HepG2 (cell line): ENCODE measurements at regions not wholly inside any gene's neighbourhood (a gene's known extent, or its start where the extent isn't known, plus 50 kb on each side); places are given as distances from the start of the nearest gene placed in this dataset.

Source experiments
- ATAC-seq: fragments of 200-7000 bp; cut with Tn5 transposase; 3 replicates; pipeline ENCODE4 v1.9.1; 2020; ENCODE audit warnings: mild to moderate bottlenecking, moderate library complexity
- BruUV-seq: library from RNA; stranded (reverse); fragments of 400-500 nt; replicated peaks from 2 replicates; lab custom pipeline; 2021; lab: Mats Ljungman, UMichigan
- CTCF ChIA-PET: fragments of 300-600 bp; formaldehyde crosslinking; extraction: SDS; loops from one replicate; lab custom pipeline; 2021; ENCODE audit warnings: low total read pairs, inconsistent platforms, low intra/inter-chr PET ratio; lab: Yijun Ruan, JAX
- POLR2A ChIA-PET: fragments of 350-600 bp; sonication (Branson Sonifier 250); formaldehyde crosslinking; loops from one replicate; lab custom pipeline; 2020; ENCODE audit warnings: antibody characterized with exemption, inconsistent platforms; lab: Yijun Ruan, JAX
- DNase-seq: peaks from one replicate; pipeline ENCODE4 v3.0.0-alpha.2; 2015; ENCODE audit warnings: low spot score
- FAIRE-seq: peaks from 3 replicates; lab custom pipeline; 2011; peaks lifted over from hg19 to GRCh38; lab: Jason Lieb, UNC
- H2AFZ ChIP-seq: one replicate; pipeline ENCODE4 v1.6.1; 2011; ENCODE audit warnings: low read length, inconsistent platforms
- H3K27ac ChIP-seq: fragments of 300-600 bp; 3 replicates; pipeline ENCODE4 v1.8.0; 2011; ENCODE audit warnings: mixed run types, mild to moderate bottlenecking, mixed read lengths, low read length, inconsistent platforms; ENCODE audit not compliant: insufficient read depth; ENCODE audit errors: extremely low read length
- H3K27me3 ChIP-seq, 2 experiments: fragments of 200-600 bp in 1 of 2; 2 replicates in 1 of 2; 3 replicates in 1 of 2; pipeline versions ENCODE4 v1.6.0 to v1.8.0; 2011; ENCODE audit warnings: low read length in 2 of 2, mild to moderate bottlenecking in 2 of 2, moderate library complexity in 2 of 2, inconsistent platforms in 1 of 2; ENCODE audit not compliant: insufficient read depth in 2 of 2, control insufficient read depth in 1 of 2
- H3K36me3 ChIP-seq, 2 experiments: fragments of 200-600 bp in 1 of 2; replicated peaks in 1 of 2; 2 replicates in 1 of 2; 3 replicates in 1 of 2; pipeline versions ENCODE4 v1.5.1 to v1.8.0; 2011; ENCODE audit warnings: low read length in 2 of 2, inconsistent platforms in 1 of 2; ENCODE audit not compliant: insufficient read depth in 2 of 2, control insufficient read depth in 1 of 2
- H3K4me1 ChIP-seq: 2 replicates; pipeline ENCODE4 v1.5.1; 2012; ENCODE audit warnings: low read length, inconsistent platforms; ENCODE audit not compliant: insufficient read depth
- H3K4me2 ChIP-seq: 2 replicates; pipeline ENCODE4 v1.6.0; 2011; ENCODE audit warnings: low read depth, low read length, inconsistent platforms
- H3K4me3 ChIP-seq, 3 experiments: fragments of 200-600 bp in 1 of 3; sonication (generic), shearing (Covaris generic) in 1 of 3; replicated peaks in 1 of 3; 2 replicates each; pipeline ENCODE4 v1.5.1; 2011 to 2016; ENCODE audit warnings: low read length in 3 of 3, inconsistent platforms in 2 of 3, low read depth in 2 of 3, mild to moderate bottlenecking in 2 of 3, control low read depth in 1 of 3, mixed read lengths in 1 of 3; ENCODE audit not compliant: insufficient read depth in 1 of 3
- H3K79me2 ChIP-seq: one replicate; pipeline ENCODE4 v1.6.1; 2011; ENCODE audit warnings: low read length, inconsistent platforms; ENCODE audit not compliant: insufficient read depth
- H3K9ac ChIP-seq: 2 replicates; pipeline ENCODE4 v1.6.0; 2011; ENCODE audit warnings: mild to moderate bottlenecking, low read depth, low read length, inconsistent platforms; ENCODE audit not compliant: insufficient read depth
- H3K9me3 ChIP-seq: 2 replicates; pipeline ENCODE4 v1.5.1; 2012; ENCODE audit warnings: mild to moderate bottlenecking, low read length
- H4K20me1 ChIP-seq: 2 replicates; pipeline ENCODE4 v1.6.0; 2011; ENCODE audit warnings: inconsistent platforms, mild to moderate bottlenecking, low read length, moderate library complexity; ENCODE audit not compliant: insufficient read depth
- BCL3 ChIP-seq: sonication (generic); formaldehyde crosslinking; IDR thresholded peaks from 2 replicates; pipeline ENCODE4 v1.5.1; 2020; ENCODE audit warnings: mild to moderate bottlenecking, missing genetic modification reagents, moderate library complexity
- HINFP ChIP-seq: sonication (generic); formaldehyde crosslinking; IDR thresholded peaks from 2 replicates; pipeline ENCODE4 v1.4.0; 2020; ENCODE audit warnings: low read depth, mild to moderate bottlenecking, missing genetic modification reagents
- HNF4A ChIP-seq: sonication (generic); formaldehyde crosslinking; IDR thresholded peaks from 2 replicates; pipeline ENCODE4 v1.4.0; 2020; ENCODE audit warnings: missing genetic modification reagents
- HNRNPUL1 ChIP-seq: fragments of 200-400 bp; formaldehyde crosslinking; IDR thresholded peaks from 2 replicates; pipeline ENCODE4 v1.6.1; 2017; ENCODE audit warnings: low read depth, mild to moderate bottlenecking, low read length, moderate library complexity
- JDP2 ChIP-seq: sonication (generic); formaldehyde crosslinking; IDR thresholded peaks from 2 replicates; pipeline ENCODE4 v1.8.1; 2022; ENCODE audit warnings: missing genetic modification reagents, borderline replicate concordance
- KAT8 ChIP-seq: IDR thresholded peaks from 2 replicates; pipeline ENCODE4 v1.6.1; 2016; ENCODE audit warnings: missing genetic modification reagents, missing compliant biosample characterization
- PITX1 ChIP-seq: sonication (generic); formaldehyde crosslinking; IDR thresholded peaks from 2 replicates; pipeline ENCODE4 v1.5.1; 2020; ENCODE audit warnings: mild to moderate bottlenecking, missing genetic modification reagents
- SCMH1 ChIP-seq: sonication (generic); formaldehyde crosslinking; IDR thresholded peaks from 2 replicates; pipeline ENCODE4 v1.9.0; 2021; ENCODE audit warnings: missing genetic modification reagents, mild to moderate bottlenecking, borderline replicate concordance
- SMC3 ChIP-seq: IDR thresholded peaks from 2 replicates; pipeline ENCODE4 v1.6.1; 2011; ENCODE audit warnings: low read length, improper control_type of control experiment
- SOX13 ChIP-seq, 3 experiments: fragments of 450-650 bp in 1 of 3; sonication (generic) in 1 of 3; formaldehyde crosslinking in 1 of 3; IDR thresholded peaks in 2 of 3; conservative IDR thresholded peaks in 1 of 3; 2 replicates each; pipeline versions ENCODE4 v1.5.0 to v1.6.1; 2016 to 2020; ENCODE audit warnings: antibody characterized with exemption in 1 of 3, mild to moderate bottlenecking in 1 of 3, missing compliant biosample characterization in 1 of 3, missing genetic modification reagents in 1 of 3, moderate library complexity in 1 of 3
- SRSF4 ChIP-seq: fragments of 200-400 bp; formaldehyde crosslinking; IDR thresholded peaks from one replicate; pipeline ENCODE4 v1.6.1; 2018; ENCODE audit warnings: mild to moderate bottlenecking, low read depth, low read length, moderate library complexity; ENCODE audit not compliant: poor library complexity, severe bottlenecking
- ZBTB38 ChIP-seq: sonication (generic); formaldehyde crosslinking; IDR thresholded peaks from 2 replicates; pipeline ENCODE4 v1.5.1; 2020; ENCODE audit warnings: mild to moderate bottlenecking, missing genetic modification reagents
- ZNF446 ChIP-seq: sonication (generic); formaldehyde crosslinking; IDR thresholded peaks from 2 replicates; pipeline ENCODE4 v1.5.0; 2020; ENCODE audit warnings: mild to moderate bottlenecking, missing genetic modification reagents
- ZNF713 ChIP-seq: sonication (generic); formaldehyde crosslinking; IDR thresholded peaks from 2 replicates; pipeline ENCODE4 v1.4.0; 2020; ENCODE audit warnings: mild to moderate bottlenecking, missing genetic modification reagents
- ZNF766 ChIP-seq: sonication (generic); formaldehyde crosslinking; IDR thresholded peaks from 2 replicates; pipeline ENCODE4 v1.5.0; 2020; ENCODE audit warnings: missing genetic modification reagents, borderline replicate concordance
- ZNF782 ChIP-seq: sonication (generic); formaldehyde crosslinking; IDR thresholded peaks from 2 replicates; pipeline ENCODE4 v1.4.0; 2020; ENCODE audit warnings: missing genetic modification reagents, mild to moderate bottlenecking, borderline replicate concordance
- ZSCAN22 ChIP-seq: sonication (generic); formaldehyde crosslinking; IDR thresholded peaks from 2 replicates; pipeline ENCODE4 v1.4.0; 2020; ENCODE audit warnings: mild to moderate bottlenecking, missing genetic modification reagents
- WGBS: methylation state at CpG from one replicate; pipeline ENCODE4 v1.1.6; 2017; ENCODE audit warnings: low lambda C conversion rate; 5-methylcytosine and 5-hydroxymethylcytosine counted together
- in situ Hi-C: cut with HindIII; loops from 2 replicates; pipeline ENCODE4 v1.10.0; 2017; ENCODE audit warnings: low pct_unique_long_range_greater_than_20kb; ENCODE audit not compliant: extremely low pct_ligation_motif_present
- intact Hi-C: fragments of 100-400 bp; cut with micrococcal nuclease; formaldehyde crosslinking; loops from one replicate; pipeline ENCODE4 v1.10.0; 2022; ENCODE audit not compliant: unreplicated experiment
- TF ChIP-seq, protein P1 (sequence below): sonication (generic); formaldehyde crosslinking; IDR thresholded peaks from 2 replicates; pipeline ENCODE4 v1.5.1; 2020; ENCODE audit warnings: missing genetic modification reagents, mild to moderate bottlenecking, borderline replicate concordance
- TF ChIP-seq, protein P2 (sequence below): sonication (generic); formaldehyde crosslinking; IDR thresholded peaks from 2 replicates; pipeline ENCODE4 v1.8.0; 2022; ENCODE audit warnings: missing genetic modification reagents, mild to moderate bottlenecking, inconsistent platforms, borderline replicate concordance

DNA sequence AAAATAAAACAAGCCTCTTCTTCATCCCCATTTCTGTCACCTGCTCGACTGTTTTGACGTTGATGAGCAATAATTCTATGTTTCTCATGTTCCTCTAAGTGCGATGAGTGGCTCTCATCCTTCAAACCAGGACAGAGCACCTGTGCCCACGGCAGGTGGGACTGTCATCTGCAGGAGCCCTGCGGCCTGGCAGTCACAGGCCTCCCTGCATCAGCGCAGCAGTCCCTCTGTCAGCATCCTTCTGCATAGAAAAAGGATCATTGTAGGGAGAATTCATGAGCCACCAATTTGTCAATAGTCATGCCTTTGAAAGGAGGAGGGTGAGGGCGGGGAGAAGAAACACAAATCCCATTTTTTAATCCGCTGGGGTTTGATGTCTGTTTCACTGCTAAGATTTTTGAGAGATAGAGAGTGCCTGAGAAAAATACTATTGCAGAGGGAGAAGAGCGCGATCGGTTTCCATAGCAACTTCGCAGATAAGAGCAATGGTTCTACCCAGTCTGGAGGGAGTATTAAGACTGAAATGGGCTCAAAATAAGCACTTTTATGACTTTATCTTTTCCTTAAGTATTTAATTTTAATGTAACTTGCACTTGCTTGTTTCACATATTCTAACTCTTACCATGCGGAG, 234.3 kb upstream of the NCKAP5 start (continued):
- TF ChIP-seq ZNF446 (CRISPR knock-in tag) (no peak), HINFP (no peak), ZSCAN22 (CRISPR knock-in tag) (no peak), SMC3 (no peak), JDP2 (CRISPR knock-in tag) (no peak), BCL3 (CRISPR knock-in tag) (no peak), HNRNPUL1 (no peak), HNF4A (CRISPR knock-in tag) (no peak), SRSF4 (no peak)

DNA sequence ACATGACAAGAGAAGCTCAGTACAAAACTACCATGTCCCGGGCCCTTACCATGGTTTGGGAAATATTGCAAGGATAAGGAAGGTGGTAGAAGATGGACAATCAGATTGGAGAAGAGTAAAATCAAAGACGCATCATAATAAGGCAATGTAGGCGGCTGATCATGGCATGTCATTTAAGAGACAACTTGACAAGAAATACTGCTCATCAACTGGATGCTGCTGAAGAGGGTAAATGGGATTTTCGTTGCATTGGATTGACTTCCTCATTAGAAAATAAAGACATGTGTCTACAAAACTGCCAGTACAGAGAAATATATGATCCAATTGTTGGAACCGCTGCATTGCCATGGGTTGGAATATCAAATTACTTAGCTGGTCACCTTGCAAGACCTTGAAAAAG, 238.3 kb upstream of the NCKAP5 start:
- intact Hi-C loops: no loop called here
- TF ChIP-seq KAT8 (CRISPR knock-in tag) (no peak), ZNF766 (no peak), PITX1 (no peak), ZNF713 (no peak), SCMH1 (no peak), SOX13 (IDR thresholded peaks at IDR 0.05) (no peak), SOX13 (CRISPR knock-in tag; conservative IDR thresholded peaks at IDR 0.05 in 1 of 2, IDR thresholded peaks at IDR 0.05 in 1 of 2) (no peak), ZBTB38 (no peak), ZNF782 (CRISPR knock-in tag) (no peak)
- TF ChIP-seq, protein P1, sequence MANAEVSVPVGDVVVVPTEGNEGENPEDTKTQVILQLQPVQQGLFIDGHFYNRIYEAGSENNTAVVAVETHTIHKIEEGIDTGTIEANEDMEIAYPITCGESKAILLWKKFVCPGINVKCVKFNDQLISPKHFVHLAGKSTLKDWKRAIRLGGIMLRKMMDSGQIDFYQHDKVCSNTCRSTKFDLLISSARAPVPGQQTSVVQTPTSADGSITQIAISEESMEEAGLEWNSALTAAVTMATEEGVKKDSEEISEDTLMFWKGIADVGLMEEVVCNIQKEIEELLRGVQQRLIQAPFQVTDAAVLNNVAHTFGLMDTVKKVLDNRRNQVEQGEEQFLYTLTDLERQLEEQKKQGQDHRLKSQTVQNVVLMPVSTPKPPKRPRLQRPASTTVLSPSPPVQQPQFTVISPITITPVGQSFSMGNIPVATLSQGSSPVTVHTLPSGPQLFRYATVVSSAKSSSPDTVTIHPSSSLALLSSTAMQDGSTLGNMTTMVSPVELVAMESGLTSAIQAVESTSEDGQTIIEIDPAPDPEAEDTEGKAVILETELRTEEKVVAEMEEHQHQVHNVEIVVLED (CRISPR knock-in tag): no peak
- TF ChIP-seq, protein P2, sequence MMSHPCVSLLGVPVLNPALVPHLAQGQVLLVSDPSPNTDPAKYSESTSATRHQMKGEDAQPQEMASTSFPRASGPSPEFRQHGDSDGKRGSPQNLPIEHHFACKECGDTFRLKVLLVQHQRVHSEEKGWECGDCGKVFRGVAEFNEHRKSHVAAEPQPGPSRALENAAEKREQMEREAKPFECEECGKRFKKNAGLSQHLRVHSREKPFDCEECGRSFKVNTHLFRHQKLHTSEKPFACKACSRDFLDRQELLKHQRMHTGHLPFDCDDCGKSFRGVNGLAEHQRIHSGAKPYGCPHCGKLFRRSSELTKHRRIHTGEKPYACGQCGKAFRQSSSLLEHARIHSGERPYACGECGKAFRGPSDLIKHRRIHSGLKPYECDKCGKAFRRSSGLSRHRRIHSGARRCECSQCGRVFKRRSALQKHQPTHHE (CRISPR knock-in tag): no peak

More for the DNA sequence above, 238.3 kb upstream of the NCKAP5 start:
- CTCF ChIA-PET: no interaction called here
- Histone ChIP-seq H3K27ac (no peak overlapping the region), H3K9me3 (no peaks in the 10 kb centered on the region), H3K4me3 (no peak overlapping the region), H3K27me3 (no peaks in the 10 kb centered on the region), H3K79me2 (no peaks in the 10 kb centered on the region), H3K4me1 (no peaks in the 10 kb centered on the region), H3K36me3 (no peaks in the 10 kb centered on the region), H4K20me1 (no peaks in the 10 kb centered on the region), H3K9ac (no peak overlapping the region), H3K4me2 (no peak overlapping the region), H2AFZ (no peak overlapping the region)
- ATAC-seq: no peak
- BruUV-seq: no TSS peak
- 24% methylated on average over 5 of the region's 5 CpGs for WGBS
- in situ Hi-C loops: no loop called here
- no peak for DNase-seq
- POLR2A ChIA-PET: no interaction called here
- FAIRE-seq: no peak
